GM12864 (cell line): ENCODE measurements at regions not wholly inside any gene's neighbourhood (a gene's known extent, or its start where the extent isn't known, plus 50 kb on each side); places are given as distances from the start of the nearest gene placed in this dataset.
A peak's percentile ranks its signal among the peaks of the same experiment; 100 is the strongest.

Experiments used
- DNase-seq: peaks from one replicate; pipeline ENCODE4 v3.0.0-alpha.2; 2011; ENCODE audit warnings: low read depth
- H3K4me3 ChIP-seq: 2 replicates; pipeline ENCODE4 v1.5.1; 2011; ENCODE audit warnings: mild to moderate bottlenecking, low read depth, low read length, control low read depth
- TF ChIP-seq, protein P1 (sequence below): IDR thresholded peaks from 2 replicates; pipeline ENCODE4 v1.5.1; 2011; ENCODE audit warnings: low read depth, mild to moderate bottlenecking, moderate library complexity, low read length, control low read depth, inconsistent platforms; ENCODE audit errors: missing control alignments

- no peak for DNase-seq
- no peak overlapping the region for H3K4me3 ChIP-seq
- TF ChIP-seq, protein P1, sequence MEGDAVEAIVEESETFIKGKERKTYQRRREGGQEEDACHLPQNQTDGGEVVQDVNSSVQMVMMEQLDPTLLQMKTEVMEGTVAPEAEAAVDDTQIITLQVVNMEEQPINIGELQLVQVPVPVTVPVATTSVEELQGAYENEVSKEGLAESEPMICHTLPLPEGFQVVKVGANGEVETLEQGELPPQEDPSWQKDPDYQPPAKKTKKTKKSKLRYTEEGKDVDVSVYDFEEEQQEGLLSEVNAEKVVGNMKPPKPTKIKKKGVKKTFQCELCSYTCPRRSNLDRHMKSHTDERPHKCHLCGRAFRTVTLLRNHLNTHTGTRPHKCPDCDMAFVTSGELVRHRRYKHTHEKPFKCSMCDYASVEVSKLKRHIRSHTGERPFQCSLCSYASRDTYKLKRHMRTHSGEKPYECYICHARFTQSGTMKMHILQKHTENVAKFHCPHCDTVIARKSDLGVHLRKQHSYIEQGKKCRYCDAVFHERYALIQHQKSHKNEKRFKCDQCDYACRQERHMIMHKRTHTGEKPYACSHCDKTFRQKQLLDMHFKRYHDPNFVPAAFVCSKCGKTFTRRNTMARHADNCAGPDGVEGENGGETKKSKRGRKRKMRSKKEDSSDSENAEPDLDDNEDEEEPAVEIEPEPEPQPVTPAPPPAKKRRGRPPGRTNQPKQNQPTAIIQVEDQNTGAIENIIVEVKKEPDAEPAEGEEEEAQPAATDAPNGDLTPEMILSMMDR, result no peak
Measured at GRCh38 chr13:106377341-106377740, 158.1 kb downstream of the EFNB2 start.

DNA sequence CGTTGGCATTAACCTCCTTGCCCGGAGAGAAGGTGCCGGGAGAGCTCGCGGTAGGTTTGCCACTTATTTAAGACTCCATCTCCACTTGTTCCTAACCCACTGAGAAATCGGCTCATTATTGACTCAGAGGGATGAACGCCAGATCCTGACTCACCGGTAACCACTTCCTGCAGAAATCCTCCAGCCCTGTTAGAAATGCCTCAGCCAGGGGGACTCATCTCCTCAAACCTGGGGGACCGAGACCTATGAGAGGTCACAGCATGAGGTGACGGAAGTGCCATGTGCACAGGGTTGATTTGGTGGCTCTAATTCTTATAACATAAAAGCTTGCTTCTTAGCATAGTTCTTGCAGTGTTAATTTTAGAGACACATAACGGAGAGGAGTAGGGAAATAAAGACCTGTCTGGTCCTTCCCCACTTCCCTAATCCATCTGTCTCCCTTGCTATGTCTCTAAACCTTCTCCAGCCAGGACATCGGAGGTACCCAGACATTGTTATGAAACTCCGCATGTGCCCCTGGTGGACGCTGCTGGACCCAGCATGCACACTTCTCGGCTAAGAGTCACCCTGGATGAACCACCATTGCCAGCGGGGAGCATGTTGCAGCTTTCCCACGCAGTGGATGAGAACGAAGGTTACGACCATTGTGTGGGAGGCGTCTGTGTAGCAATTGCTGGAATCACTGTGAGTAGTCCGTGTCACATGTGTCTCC is 158.9 kb downstream of the EFNB2 start:
- H3K4me3 ChIP-seq, result no peak overlapping the region
- TF ChIP-seq, protein P1, result no peak
- DNase-seq, result no peak

- TF ChIP-seq, protein P1, result no peak
- DNase-seq, result no peak
- H3K4me3 ChIP-seq, result no peak overlapping the region
Measured at GRCh38 chr13:106375085-106375484, 160.4 kb downstream of the EFNB2 start.

DNA sequence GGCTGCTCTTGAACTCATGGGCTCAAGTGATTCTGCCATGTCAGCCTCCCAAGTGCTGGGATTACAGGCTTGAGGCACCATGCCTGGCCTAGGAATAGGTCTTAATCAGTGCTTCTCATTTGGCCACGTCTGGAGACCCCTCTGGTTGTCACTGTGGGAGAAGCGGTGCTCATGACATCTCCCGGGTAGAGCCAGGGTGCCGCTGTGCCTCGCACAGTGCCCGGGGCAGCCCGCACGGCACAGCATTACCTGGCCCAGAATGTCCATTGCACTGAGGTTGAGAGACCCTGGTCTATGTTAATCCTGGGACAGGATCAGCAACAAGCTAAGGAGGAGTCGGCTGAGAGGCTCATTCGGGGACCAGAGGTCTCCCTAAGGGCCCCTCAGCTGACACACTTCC is 160.8 kb downstream of the EFNB2 start:
- no peak overlapping the region for H3K4me3 ChIP-seq
- no peak for DNase-seq
- TF ChIP-seq, protein P1, result no peak

DNA sequence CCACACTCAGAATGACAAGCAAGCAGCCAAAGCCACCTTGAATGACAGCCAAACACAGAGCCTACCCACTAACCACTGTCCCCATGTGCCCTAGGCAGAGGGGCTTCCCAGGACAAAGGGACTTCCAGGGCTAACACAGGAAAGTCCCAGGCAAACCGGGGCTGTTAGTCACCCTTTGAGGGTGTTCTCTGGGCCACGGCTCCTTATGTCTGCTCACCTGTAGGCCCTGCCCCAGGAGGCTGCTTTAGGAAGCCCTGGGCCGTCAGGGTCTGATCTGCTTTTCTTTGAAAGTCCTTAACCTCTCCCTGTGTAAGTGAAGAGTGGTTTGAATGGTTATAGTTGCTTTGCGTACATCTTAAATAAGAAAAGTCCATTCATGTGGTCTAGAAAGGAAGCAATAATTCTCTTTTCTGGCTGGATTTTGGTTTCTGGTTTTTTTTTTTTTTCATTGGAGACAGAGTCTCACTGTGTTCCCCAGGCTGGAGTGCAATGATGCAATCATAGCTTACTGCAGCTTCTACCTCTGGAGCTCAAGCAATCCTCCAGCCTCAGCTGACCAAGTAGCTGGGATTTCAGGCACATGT is 161.4 kb downstream of the EFNB2 start:
- TF ChIP-seq, protein P1, result no peak
- H3K4me3 ChIP-seq, result no peak overlapping the region
- DNase-seq, result peak; percentile 15

DNA sequence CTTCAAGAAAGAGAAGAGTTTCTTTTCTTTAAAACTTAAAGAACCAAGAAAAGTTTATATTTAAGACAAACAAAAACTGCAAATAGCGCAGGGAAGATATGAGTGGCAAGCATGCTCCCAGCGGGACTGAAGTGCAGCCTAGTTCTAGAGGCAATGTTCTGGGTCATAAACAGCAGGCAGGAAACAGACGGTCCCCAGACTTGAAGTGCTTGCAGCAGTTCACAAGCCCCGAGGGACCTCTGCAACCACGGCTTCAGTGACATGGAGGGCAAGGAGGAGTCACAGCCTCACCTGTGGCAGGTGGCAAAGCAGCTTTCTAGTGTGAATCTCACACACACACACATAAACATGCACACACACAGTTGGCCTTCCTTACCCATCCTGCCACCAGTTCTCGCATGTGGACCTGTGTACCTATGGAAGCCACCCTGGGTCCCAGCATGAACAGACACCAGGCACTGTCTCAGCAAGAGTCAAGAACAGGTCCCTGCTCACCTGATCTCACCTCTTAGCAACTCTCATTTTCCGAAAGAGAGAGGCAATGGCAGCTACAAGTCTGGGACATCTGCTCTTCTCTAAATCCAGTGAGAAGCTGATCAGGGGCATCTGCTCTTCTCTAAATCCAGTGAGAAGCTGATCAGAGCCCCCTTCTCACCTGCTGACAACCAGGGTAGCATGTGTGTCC is 162.0 kb downstream of the EFNB2 start:
- H3K4me3 ChIP-seq, result no peak overlapping the region; the same call in 1 of the 2 replicates
- DNase-seq, result no peak
- TF ChIP-seq, protein P1, result no peak
